A549 (cell line): ENCODE measurements at regions not wholly inside any gene's neighbourhood (a gene's known extent, or its start where the extent isn't known, plus 50 kb on each side); places are given as distances from the start of the nearest gene placed in this dataset.
"Not testable (repeated sequence)": the region's sequence is repeated elsewhere in the genome, so short reads cannot be mapped to it uniquely, and the experiment has no call there.

ENCODE experiments used
- ATAC-seq, 2 experiments: fragments of 200-7000 bp in 1 of 2; fragments of >200 bp in 1 of 2; cut with Nextera tagmentation in 1 of 2; cut with Tn5 transposase in 1 of 2; 3 replicates each; pipeline versions ENCODE4 v1.8.0 to v1.9.1; 2018 to 2020; ENCODE audit warnings: mild to moderate bottlenecking in 1 of 2, moderate library complexity in 1 of 2
- CTCF ChIA-PET: fragments of 300-600 bp; sonication (Branson Sonifier 250); formaldehyde crosslinking; extraction: SDS; loops from one replicate; lab custom pipeline; 2021; ENCODE audit warnings: antibody characterized with exemption, inconsistent platforms; lab: Yijun Ruan, JAX
- POLR2A ChIA-PET: fragments of 350-600 bp; formaldehyde crosslinking; extraction: SDS; loops from one replicate; lab custom pipeline; 2021; ENCODE audit warnings: antibody characterized with exemption, inconsistent platforms; lab: Yijun Ruan, JAX
- DNase-seq, 2 experiments: peaks; one replicate each; pipeline versions ENCODE4 v3.0.0 to v3.0.0-alpha.2; 2011 to 2016; ENCODE audit warnings: low read depth in 1 of 2, low spot score in 1 of 2
- FAIRE-seq: peaks from 2 replicates; lab custom pipeline; 2011; peaks lifted over from hg19 to GRCh38; lab: Jason Lieb, UNC
- H3K27ac ChIP-seq, 2 experiments: fragments of >200 bp; sonication (Bioruptor Twin); formaldehyde crosslinking; 3 replicates each; pipeline ENCODE4 v1.5.1; 2016 to 2017
- H3K4me1 ChIP-seq: fragments of >200 bp; sonication (Bioruptor Twin); formaldehyde crosslinking; 3 replicates; pipeline ENCODE4 v1.6.1; 2016
- H3K4me2 ChIP-seq: fragments of >200 bp; sonication (Bioruptor Twin); formaldehyde crosslinking; 3 replicates; pipeline ENCODE4 v1.6.1; 2016
- H3K4me3 ChIP-seq: fragments of >200 bp; sonication (Bioruptor Twin); formaldehyde crosslinking; 3 replicates; pipeline ENCODE4 v1.5.1; 2016
- H3K9me3 ChIP-seq: fragments of >200 bp; sonication (Bioruptor Twin); formaldehyde crosslinking; 3 replicates; pipeline ENCODE4 v1.6.1; 2016
- BHLHE40 ChIP-seq: IDR thresholded peaks from 2 replicates; pipeline ENCODE4 v1.6.1; 2012; ENCODE audit warnings: low read depth, low read length, inconsistent platforms
- EP300 ChIP-seq, 2 experiments: fragments of >200 bp; sonication (Bioruptor Twin); formaldehyde crosslinking; IDR thresholded peaks; 2 replicates in 1 of 2; 3 replicates in 1 of 2; pipeline ENCODE4 v1.6.1; 2016 to 2017
- ESRRA ChIP-seq: fragments of 150-350 bp; IDR thresholded peaks from 2 replicates; pipeline ENCODE4 v1.6.1; 2014; ENCODE audit warnings: mild to moderate bottlenecking, low read length, borderline replicate concordance
- FOSB ChIP-seq: fragments of 250-450 bp; sonication (Bioruptor Pico); IDR thresholded peaks from 2 replicates; pipeline ENCODE4 v1.5.0; 2020; ENCODE audit warnings: mild to moderate bottlenecking, moderate library complexity
- FOXS1 ChIP-seq: fragments of 250-450 bp; sonication (Bioruptor Pico); IDR thresholded peaks from 2 replicates; pipeline ENCODE4 v1.5.0; 2020; ENCODE audit warnings: mild to moderate bottlenecking, moderate library complexity
- HOXB5 ChIP-seq: fragments of 250-450 bp; sonication (Bioruptor Pico); IDR thresholded peaks from 2 replicates; pipeline ENCODE4 v1.5.0; 2020; ENCODE audit warnings: mild to moderate bottlenecking, moderate library complexity
- JUNB ChIP-seq: fragments of >200 bp; sonication (Bioruptor Twin); formaldehyde crosslinking; IDR thresholded peaks from 2 replicates; pipeline ENCODE4 v1.6.1; 2016
- MAFK ChIP-seq: fragments of 450-650 bp; IDR thresholded peaks from 2 replicates; pipeline ENCODE4 v1.6.1; 2014; ENCODE audit not compliant: partially characterized antibody
- NPAS2 ChIP-seq: fragments of 250-450 bp; sonication (Bioruptor Pico); IDR thresholded peaks from 2 replicates; pipeline ENCODE4 v1.8.0; 2022; ENCODE audit warnings: mild to moderate bottlenecking, moderate library complexity, borderline replicate concordance
- POLR2AphosphoS2 ChIP-seq: conservative IDR thresholded peaks from 2 replicates; pipeline ENCODE4 v1.6.1; 2012; ENCODE audit warnings: low read length, improper control_type of control experiment, inconsistent platforms
- RARB ChIP-seq: fragments of 250-450 bp; sonication (Bioruptor Pico); IDR thresholded peaks from 2 replicates; pipeline ENCODE4 v1.8.0; 2021; ENCODE audit warnings: mild to moderate bottlenecking, moderate library complexity
- RCOR1 ChIP-seq: fragments of 150-350 bp; IDR thresholded peaks from 2 replicates; pipeline ENCODE4 v1.6.1; 2014; ENCODE audit warnings: antibody characterized with exemption, low read length, low read depth
- RNF2 ChIP-seq: fragments of 200-600 bp; sonication (generic); IDR thresholded peaks from 2 replicates; pipeline ENCODE4 v1.6.1; 2016; ENCODE audit warnings: low read depth, mild to moderate bottlenecking, antibody characterized with exemption, moderate library complexity, borderline replicate concordance
- SMC3 ChIP-seq: fragments of >200 bp; sonication (Bioruptor Twin); formaldehyde crosslinking; IDR thresholded peaks from 3 replicates; pipeline ENCODE4 v1.6.1; 2018; ENCODE audit warnings: inconsistent platforms
- TFCP2L1 ChIP-seq: fragments of 250-450 bp; sonication (Bioruptor Pico); IDR thresholded peaks from 2 replicates; pipeline ENCODE4 v1.5.0; 2021; ENCODE audit warnings: mild to moderate bottlenecking
- TP53 ChIP-seq: fragments of 250-450 bp; sonication (Bioruptor Pico); IDR thresholded peaks from 2 replicates; pipeline ENCODE4 v1.5.0; 2021; ENCODE audit warnings: mild to moderate bottlenecking, moderate library complexity
- ZFP36 ChIP-seq: fragments of 450-650 bp; IDR thresholded peaks from 2 replicates; pipeline ENCODE4 v1.6.1; 2014; ENCODE audit warnings: borderline replicate concordance; ENCODE audit not compliant: partially characterized antibody
- WGBS: methylation state at CpG from one replicate; pipeline ENCODE4 v1.1.6; 2017; ENCODE audit errors: missing lambda C conversion rate; 5-methylcytosine and 5-hydroxymethylcytosine counted together
- TF ChIP-seq, protein P1 (sequence below): fragments of 250-450 bp; sonication (Bioruptor Pico); IDR thresholded peaks from 2 replicates; pipeline ENCODE4 v1.5.0; 2020; ENCODE audit warnings: low read depth, mild to moderate bottlenecking, moderate library complexity
- TF ChIP-seq, protein P2 (sequence below): fragments of >200 bp; sonication (Bioruptor Twin); formaldehyde crosslinking; IDR thresholded peaks from 3 replicates; pipeline ENCODE4 v1.6.1; 2016
- TF ChIP-seq, protein P3 (sequence below): fragments of 200-600 bp; sonication (generic); IDR thresholded peaks from 2 replicates; pipeline ENCODE4 v1.6.1; 2016; ENCODE audit warnings: antibody characterized with exemption, mild to moderate bottlenecking, moderate library complexity
- TF ChIP-seq, protein P4 (sequence below): fragments of >200 bp; sonication (Bioruptor Twin); formaldehyde crosslinking; IDR thresholded peaks from 3 replicates; pipeline ENCODE4 v1.5.1; 2016

DNA sequence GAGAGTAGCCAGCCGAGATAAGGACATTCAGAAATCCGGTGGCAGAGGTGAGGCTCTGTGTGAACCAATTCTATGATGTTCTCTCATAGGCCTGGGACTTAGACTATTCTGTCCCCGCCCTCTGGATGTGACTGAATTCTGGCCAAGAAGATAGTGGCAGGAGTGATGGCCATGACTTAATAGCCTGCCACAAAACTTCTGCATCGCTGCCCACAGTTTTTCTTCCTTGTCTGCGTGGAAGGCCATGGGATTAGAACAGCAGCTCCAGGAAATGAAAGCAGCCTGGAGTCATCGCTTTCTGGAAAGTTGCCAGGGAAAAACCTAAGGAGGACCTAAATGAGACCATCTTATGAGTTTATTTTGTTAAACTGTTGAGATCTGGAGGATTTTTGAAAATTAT is 134.7 kb downstream of the F11 start:
- 76% methylated on average over 6 of the region's 6 CpGs for WGBS
- H3K4me1 ChIP-seq, result peaks cover 17% of the 10 kb centered on the region; the same call in 2 of the 3 replicates
- POLR2A ChIA-PET, result no interaction called here
- no peaks in the 10 kb centered on the region for H3K9me3 ChIP-seq
- no peak for TF ChIP-seq RCOR1
- TF ChIP-seq FOSB (CRISPR knock-in tag), result no peak
- DNase-seq (no peak), FAIRE-seq (no peak), ATAC-seq (no peak)
- H3K4me2 ChIP-seq, result no peak overlapping the region
- H3K4me3 ChIP-seq, result no peak overlapping the region
- CTCF ChIA-PET, result no interaction called here
- H3K27ac ChIP-seq, result no peak overlapping the region

DNA sequence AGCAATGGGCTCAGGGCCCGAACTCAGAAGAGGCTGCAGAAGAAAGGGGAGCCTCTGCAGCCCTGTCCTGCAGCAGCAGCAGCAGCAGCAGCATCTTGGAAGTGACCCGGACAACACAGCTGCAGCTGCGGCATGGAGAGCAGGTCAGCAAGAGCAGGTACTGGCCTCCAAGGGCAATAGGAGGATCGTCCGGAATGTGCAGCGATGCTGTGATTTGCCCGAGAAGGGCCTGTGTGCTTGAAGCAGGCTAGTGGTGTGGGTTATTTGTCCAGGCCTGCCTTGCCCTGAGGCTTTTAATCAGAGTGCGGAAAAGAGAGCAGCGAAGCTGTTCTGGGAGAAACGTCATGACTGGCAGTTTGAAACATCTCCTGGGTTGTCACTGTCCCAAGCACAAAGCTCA is 126.0 kb downstream of the F11 start:
- no peaks in the 10 kb centered on the region for H3K4me1 ChIP-seq
- TF ChIP-seq HOXB5 (CRISPR knock-in tag) (no peak), EP300 (IDR thresholded peaks at IDR 0.05) (no peak), TFCP2L1 (CRISPR knock-in tag) (no peak)
- TF ChIP-seq, protein P1, sequence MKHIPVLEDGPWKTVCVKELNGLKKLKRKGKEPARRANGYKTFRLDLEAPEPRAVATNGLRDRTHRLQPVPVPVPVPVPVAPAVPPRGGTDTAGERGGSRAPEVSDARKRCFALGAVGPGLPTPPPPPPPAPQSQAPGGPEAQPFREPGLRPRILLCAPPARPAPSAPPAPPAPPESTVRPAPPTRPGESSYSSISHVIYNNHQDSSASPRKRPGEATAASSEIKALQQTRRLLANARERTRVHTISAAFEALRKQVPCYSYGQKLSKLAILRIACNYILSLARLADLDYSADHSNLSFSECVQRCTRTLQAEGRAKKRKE (CRISPR knock-in tag), result no peak
- TF ChIP-seq, protein P2, sequence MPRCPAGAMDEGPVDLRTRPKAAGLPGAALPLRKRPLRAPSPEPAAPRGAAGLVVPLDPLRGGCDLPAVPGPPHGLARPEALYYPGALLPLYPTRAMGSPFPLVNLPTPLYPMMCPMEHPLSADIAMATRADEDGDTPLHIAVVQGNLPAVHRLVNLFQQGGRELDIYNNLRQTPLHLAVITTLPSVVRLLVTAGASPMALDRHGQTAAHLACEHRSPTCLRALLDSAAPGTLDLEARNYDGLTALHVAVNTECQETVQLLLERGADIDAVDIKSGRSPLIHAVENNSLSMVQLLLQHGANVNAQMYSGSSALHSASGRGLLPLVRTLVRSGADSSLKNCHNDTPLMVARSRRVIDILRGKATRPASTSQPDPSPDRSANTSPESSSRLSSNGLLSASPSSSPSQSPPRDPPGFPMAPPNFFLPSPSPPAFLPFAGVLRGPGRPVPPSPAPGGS, result no peak
- TF ChIP-seq, all 56 proteins: peak for 0
- Histone ChIP-seq H3K4me2 (no peak overlapping the region), H3K27ac (no peak overlapping the region), H3K9me3 (no peaks in the 10 kb centered on the region), H3K4me3 (no peak overlapping the region)
- FAIRE-seq, result no peak
- DNase-seq, result no peak
- ATAC-seq, result no peak
- POLR2A ChIA-PET, result no interaction called here
- WGBS, result 84% methylated on average over 6 of the region's 10 CpGs
- CTCF ChIA-PET, result no interaction called here

DNA sequence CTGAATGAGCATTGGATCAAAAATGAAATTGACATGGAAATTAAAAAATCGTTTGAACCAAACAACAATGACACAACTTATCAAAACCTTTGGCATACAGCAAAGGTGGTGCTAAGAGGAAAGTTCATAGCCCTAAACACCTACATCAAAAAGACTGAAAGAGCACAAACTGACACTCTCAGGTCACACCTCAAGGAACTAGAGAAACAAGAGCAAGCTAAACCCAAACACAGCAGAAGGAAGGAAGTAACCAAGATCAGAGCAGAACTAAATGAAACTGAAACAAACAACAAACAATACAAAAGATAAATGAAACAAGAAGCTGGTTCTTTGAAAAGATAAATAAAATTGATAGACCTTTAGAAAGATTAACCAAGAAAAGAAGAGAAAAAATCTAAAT is 118.3 kb downstream of the F11 start:
- POLR2A ChIA-PET, H3K27ac ChIP-seq, FAIRE-seq, H3K4me2 ChIP-seq, ATAC-seq, CTCF ChIA-PET, H3K4me1 ChIP-seq, H3K4me3 ChIP-seq, H3K9me3 ChIP-seq, DNase-seq: not testable (repeated sequence)
- 7% methylated on average over 1 of the region's 1 CpG for WGBS

DNA sequence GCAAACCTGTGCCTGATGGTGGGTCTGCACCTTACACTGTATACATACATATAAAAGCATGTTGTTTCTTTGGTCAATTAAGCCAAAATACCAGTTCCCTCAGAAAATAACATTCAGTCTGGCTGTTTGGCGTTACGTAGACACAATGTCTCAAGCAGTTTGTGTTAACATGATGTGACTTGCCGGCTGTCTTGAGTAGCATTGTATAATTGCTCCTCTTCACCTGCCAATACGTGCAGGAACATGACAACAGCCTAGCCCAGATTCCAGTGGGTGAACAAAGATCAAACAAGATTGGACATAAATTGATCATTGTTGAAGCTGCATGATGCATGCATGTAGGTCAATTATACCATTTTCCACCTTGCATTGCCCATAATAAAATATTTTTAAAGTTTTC is 102.3 kb downstream of the F11 start:
- DNase-seq (no peak), ATAC-seq (no peak), FAIRE-seq (no peak)
- Histone ChIP-seq H3K9me3 (no peaks in the 10 kb centered on the region), H3K4me1 (no peaks in the 10 kb centered on the region), H3K27ac (no peak overlapping the region), H3K4me2 (no peak overlapping the region), H3K4me3 (no peak overlapping the region)
- WGBS, result 80% methylated on average over 4 of the region's 4 CpGs
- no peak for TF ChIP-seq RARB (CRISPR knock-in tag)
- no peak for TF ChIP-seq FOXS1 (CRISPR knock-in tag)
- no peak for TF ChIP-seq POLR2AphosphoS2
- TF ChIP-seq, protein P3, sequence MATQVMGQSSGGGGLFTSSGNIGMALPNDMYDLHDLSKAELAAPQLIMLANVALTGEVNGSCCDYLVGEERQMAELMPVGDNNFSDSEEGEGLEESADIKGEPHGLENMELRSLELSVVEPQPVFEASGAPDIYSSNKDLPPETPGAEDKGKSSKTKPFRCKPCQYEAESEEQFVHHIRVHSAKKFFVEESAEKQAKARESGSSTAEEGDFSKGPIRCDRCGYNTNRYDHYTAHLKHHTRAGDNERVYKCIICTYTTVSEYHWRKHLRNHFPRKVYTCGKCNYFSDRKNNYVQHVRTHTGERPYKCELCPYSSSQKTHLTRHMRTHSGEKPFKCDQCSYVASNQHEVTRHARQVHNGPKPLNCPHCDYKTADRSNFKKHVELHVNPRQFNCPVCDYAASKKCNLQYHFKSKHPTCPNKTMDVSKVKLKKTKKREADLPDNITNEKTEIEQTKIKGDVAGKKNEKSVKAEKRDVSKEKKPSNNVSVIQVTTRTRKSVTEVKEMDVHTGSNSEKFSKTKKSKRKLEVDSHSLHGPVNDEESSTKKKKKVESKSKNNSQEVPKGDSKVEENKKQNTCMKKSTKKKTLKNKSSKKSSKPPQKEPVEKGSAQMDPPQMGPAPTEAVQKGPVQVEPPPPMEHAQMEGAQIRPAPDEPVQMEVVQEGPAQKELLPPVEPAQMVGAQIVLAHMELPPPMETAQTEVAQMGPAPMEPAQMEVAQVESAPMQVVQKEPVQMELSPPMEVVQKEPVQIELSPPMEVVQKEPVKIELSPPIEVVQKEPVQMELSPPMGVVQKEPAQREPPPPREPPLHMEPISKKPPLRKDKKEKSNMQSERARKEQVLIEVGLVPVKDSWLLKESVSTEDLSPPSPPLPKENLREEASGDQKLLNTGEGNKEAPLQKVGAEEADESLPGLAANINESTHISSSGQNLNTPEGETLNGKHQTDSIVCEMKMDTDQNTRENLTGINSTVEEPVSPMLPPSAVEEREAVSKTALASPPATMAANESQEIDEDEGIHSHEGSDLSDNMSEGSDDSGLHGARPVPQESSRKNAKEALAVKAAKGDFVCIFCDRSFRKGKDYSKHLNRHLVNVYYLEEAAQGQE, result no peak
- TF ChIP-seq RNF2, result no peak
- no peak for TF ChIP-seq TP53 (CRISPR knock-in tag)
- TF ChIP-seq, protein P4, sequence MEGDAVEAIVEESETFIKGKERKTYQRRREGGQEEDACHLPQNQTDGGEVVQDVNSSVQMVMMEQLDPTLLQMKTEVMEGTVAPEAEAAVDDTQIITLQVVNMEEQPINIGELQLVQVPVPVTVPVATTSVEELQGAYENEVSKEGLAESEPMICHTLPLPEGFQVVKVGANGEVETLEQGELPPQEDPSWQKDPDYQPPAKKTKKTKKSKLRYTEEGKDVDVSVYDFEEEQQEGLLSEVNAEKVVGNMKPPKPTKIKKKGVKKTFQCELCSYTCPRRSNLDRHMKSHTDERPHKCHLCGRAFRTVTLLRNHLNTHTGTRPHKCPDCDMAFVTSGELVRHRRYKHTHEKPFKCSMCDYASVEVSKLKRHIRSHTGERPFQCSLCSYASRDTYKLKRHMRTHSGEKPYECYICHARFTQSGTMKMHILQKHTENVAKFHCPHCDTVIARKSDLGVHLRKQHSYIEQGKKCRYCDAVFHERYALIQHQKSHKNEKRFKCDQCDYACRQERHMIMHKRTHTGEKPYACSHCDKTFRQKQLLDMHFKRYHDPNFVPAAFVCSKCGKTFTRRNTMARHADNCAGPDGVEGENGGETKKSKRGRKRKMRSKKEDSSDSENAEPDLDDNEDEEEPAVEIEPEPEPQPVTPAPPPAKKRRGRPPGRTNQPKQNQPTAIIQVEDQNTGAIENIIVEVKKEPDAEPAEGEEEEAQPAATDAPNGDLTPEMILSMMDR, result no peak
- no peak for TF ChIP-seq RCOR1
- TF ChIP-seq BHLHE40, result no peak
- TF ChIP-seq SMC3, result no peak
- TF ChIP-seq JUNB, result no peak
- TF ChIP-seq MAFK, result no peak
- TF ChIP-seq TFCP2L1 (CRISPR knock-in tag), result no peak
- TF ChIP-seq ESRRA, result no peak
- TF ChIP-seq ZFP36, result no peak
- TF ChIP-seq NPAS2 (CRISPR knock-in tag), result no peak
- ChIA-PET POLR2A (no interaction called here), CTCF (no interaction called here)
